Neural cell (in vitro differentiated cells): ENCODE measurements at regions not wholly inside any gene's neighbourhood (a gene's known extent, or its start where the extent isn't known, plus 50 kb on each side); places are given as distances from the start of the nearest gene placed in this dataset.
"Not testable (repeated sequence)": the region's sequence is repeated elsewhere in the genome, so short reads cannot be mapped to it uniquely, and the experiment has no call there.

ENCODE experiments used
- H2AFZ ChIP-seq: fragments of 200-600, 300-800 bp; sonication (generic), shearing (Covaris generic); 2 replicates; pipeline ENCODE4 v1.6.0; 2014; ENCODE audit warnings: low read depth, mild to moderate bottlenecking, antibody characterized with exemption, low read length, moderate library complexity
- H3F3A ChIP-seq: fragments of 200-600 bp; shearing (Covaris generic); 2 replicates; pipeline ENCODE4 v1.6.1; 2016; ENCODE audit warnings: mild to moderate bottlenecking, moderate library complexity, mixed read lengths, antibody characterized with exemption, low read length; ENCODE audit not compliant: insufficient read depth, poor library complexity, severe bottlenecking
- H3K27ac ChIP-seq: fragments of 200-600, 300-800 bp; sonication (generic), shearing (Covaris generic); 2 replicates; pipeline ENCODE4 v1.5.1; 2014; ENCODE audit warnings: mild to moderate bottlenecking, low read length, moderate library complexity
- H3K27me3 ChIP-seq: fragments of 300-800, 200-600 bp; sonication (generic), shearing (Covaris generic); 2 replicates; pipeline ENCODE4 v1.6.0; 2014; ENCODE audit warnings: mild to moderate bottlenecking, low read depth, low read length, moderate library complexity; ENCODE audit not compliant: insufficient read depth
- H3K36me3 ChIP-seq: fragments of 300-800, 200-600 bp; sonication (generic), shearing (Covaris generic); 2 replicates; pipeline ENCODE4 v1.5.1; 2014; ENCODE audit warnings: mild to moderate bottlenecking, antibody characterized with exemption, low read length, moderate library complexity; ENCODE audit not compliant: insufficient read depth
- H3K4me2 ChIP-seq: fragments of 300-800, 200-600 bp; sonication (generic), shearing (Covaris generic); 2 replicates; pipeline ENCODE4 v1.6.0; 2014; ENCODE audit warnings: mild to moderate bottlenecking, low read length
- H3K4me3 ChIP-seq: fragments of 300-800, 200-600 bp; sonication (generic), shearing (Covaris generic); 2 replicates; pipeline ENCODE4 v1.5.1; 2014; ENCODE audit warnings: mild to moderate bottlenecking, low read length, moderate library complexity
- H3K79me2 ChIP-seq: fragments of 200-600 bp; shearing (Covaris generic); replicated peaks from 2 replicates; pipeline ENCODE4 v1.6.0; 2014; ENCODE audit warnings: mild to moderate bottlenecking, low read length, moderate library complexity; ENCODE audit not compliant: insufficient read depth
- H3K9ac ChIP-seq: fragments of 300-800, 200-600 bp; sonication (generic), shearing (Covaris generic); 2 replicates; pipeline ENCODE4 v1.6.1; 2016; ENCODE audit warnings: mild to moderate bottlenecking, low read length, mixed read lengths
- H3K9me2 ChIP-seq: fragments of 200-600 bp; shearing (Covaris generic); 2 replicates; pipeline ENCODE4 v1.6.1; 2016; ENCODE audit warnings: mild to moderate bottlenecking, low read length, mixed read lengths; ENCODE audit not compliant: insufficient read depth
- H3K9me3 ChIP-seq: fragments of 200-600, 300-800 bp; sonication (generic), shearing (Covaris generic); 2 replicates; pipeline ENCODE4 v1.6.1; 2016; ENCODE audit warnings: mild to moderate bottlenecking, mixed run types, low read length, moderate library complexity, mixed read lengths
- H4K20me1 ChIP-seq: fragments of 200-600 bp; shearing (Covaris generic); 2 replicates; pipeline ENCODE4 v1.6.1; 2016; ENCODE audit warnings: mild to moderate bottlenecking, mixed run types; ENCODE audit not compliant: insufficient read depth
- EP300 ChIP-seq: fragments of 450-650 bp; conservative IDR thresholded peaks from 2 replicates; pipeline ENCODE4 v1.6.1; 2014; ENCODE audit warnings: antibody characterized with exemption, mild to moderate bottlenecking, moderate library complexity; ENCODE audit not compliant: poor library complexity, severe bottlenecking
- EZH2 ChIP-seq: fragments of 200-600, 300-800 bp; shearing (Covaris generic), sonication (generic); IDR thresholded peaks from 2 replicates; pipeline ENCODE4 v1.6.1; 2014; ENCODE audit warnings: antibody characterized with exemption, low read length, borderline replicate concordance, mild to moderate bottlenecking; ENCODE audit not compliant: insufficient read depth, poor library complexity, severe bottlenecking
- MXI1 ChIP-seq: fragments of 450-650 bp; conservative IDR thresholded peaks from 2 replicates; pipeline ENCODE4 v1.6.1; 2014; ENCODE audit warnings: antibody characterized with exemption, mild to moderate bottlenecking; ENCODE audit not compliant: poor library complexity, severe bottlenecking
- POLR2AphosphoS5 ChIP-seq: IDR thresholded peaks from 2 replicates; pipeline ENCODE4 v1.6.1; 2012
- RAD21 ChIP-seq: fragments of 450-650 bp; conservative IDR thresholded peaks from 2 replicates; pipeline ENCODE4 v1.6.1; 2014; ENCODE audit warnings: antibody characterized with exemption, mild to moderate bottlenecking, moderate library complexity
- SMC3 ChIP-seq: fragments of 450-650 bp; conservative IDR thresholded peaks from 2 replicates; pipeline ENCODE4 v1.6.1; 2014; ENCODE audit warnings: antibody characterized with exemption, mild to moderate bottlenecking, moderate library complexity; ENCODE audit not compliant: poor library complexity
- TAF1 ChIP-seq: IDR thresholded peaks from 2 replicates; pipeline ENCODE4 v1.6.1; 2012; ENCODE audit warnings: low read depth
- TF ChIP-seq, protein P1 (sequence below): IDR thresholded peaks from 2 replicates; pipeline ENCODE4 v1.6.1; 2012; ENCODE audit warnings: borderline replicate concordance
- TF ChIP-seq, protein P2 (sequence below): fragments of 450-650 bp; IDR thresholded peaks from 2 replicates; pipeline ENCODE4 v1.5.1; 2014; ENCODE audit warnings: antibody characterized with exemption, mild to moderate bottlenecking, moderate library complexity; ENCODE audit not compliant: poor library complexity, severe bottlenecking

DNA sequence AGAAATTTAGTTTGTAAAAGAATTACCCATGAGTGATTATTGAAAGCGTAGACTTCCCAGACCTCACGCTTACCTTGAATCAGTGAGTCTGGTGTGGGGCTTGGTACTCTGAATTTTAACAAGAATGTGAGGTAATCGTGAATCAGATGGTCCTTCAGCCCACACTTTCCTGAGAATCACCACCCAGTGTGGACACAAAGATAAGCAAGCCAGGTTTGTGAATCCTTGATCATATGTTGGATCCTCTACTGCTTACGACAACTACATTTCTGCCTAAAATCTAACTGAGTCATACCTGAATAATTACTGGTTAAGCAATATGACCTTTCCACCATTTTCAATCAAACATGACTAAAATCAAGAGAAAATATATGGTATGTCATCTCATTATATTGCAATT lies 589.3 kb downstream of the TFAP2A start:
- Histone ChIP-seq H3K9me2 (no peaks in the 10 kb centered on the region), H3K79me2 (no peaks in the 10 kb centered on the region), H3K36me3 (no peaks in the 10 kb centered on the region), H4K20me1 (no peaks in the 10 kb centered on the region), H3K9ac (no peak overlapping the region), H3K4me3 (no peak overlapping the region), H3K4me2 (no peak overlapping the region), H3K27me3 (no peaks in the 10 kb centered on the region), H3K9me3 (no peaks in the 10 kb centered on the region), H3K27ac (no peak overlapping the region), H3F3A (no peaks in the 10 kb centered on the region), H2AFZ (no peak overlapping the region)
- TF ChIP-seq TAF1 (no peak), EP300 (no peak), MXI1 (no peak), POLR2AphosphoS5 (no peak), SMC3 (no peak), EZH2 (no peak), RAD21 (no peak)
- TF ChIP-seq, protein P1, sequence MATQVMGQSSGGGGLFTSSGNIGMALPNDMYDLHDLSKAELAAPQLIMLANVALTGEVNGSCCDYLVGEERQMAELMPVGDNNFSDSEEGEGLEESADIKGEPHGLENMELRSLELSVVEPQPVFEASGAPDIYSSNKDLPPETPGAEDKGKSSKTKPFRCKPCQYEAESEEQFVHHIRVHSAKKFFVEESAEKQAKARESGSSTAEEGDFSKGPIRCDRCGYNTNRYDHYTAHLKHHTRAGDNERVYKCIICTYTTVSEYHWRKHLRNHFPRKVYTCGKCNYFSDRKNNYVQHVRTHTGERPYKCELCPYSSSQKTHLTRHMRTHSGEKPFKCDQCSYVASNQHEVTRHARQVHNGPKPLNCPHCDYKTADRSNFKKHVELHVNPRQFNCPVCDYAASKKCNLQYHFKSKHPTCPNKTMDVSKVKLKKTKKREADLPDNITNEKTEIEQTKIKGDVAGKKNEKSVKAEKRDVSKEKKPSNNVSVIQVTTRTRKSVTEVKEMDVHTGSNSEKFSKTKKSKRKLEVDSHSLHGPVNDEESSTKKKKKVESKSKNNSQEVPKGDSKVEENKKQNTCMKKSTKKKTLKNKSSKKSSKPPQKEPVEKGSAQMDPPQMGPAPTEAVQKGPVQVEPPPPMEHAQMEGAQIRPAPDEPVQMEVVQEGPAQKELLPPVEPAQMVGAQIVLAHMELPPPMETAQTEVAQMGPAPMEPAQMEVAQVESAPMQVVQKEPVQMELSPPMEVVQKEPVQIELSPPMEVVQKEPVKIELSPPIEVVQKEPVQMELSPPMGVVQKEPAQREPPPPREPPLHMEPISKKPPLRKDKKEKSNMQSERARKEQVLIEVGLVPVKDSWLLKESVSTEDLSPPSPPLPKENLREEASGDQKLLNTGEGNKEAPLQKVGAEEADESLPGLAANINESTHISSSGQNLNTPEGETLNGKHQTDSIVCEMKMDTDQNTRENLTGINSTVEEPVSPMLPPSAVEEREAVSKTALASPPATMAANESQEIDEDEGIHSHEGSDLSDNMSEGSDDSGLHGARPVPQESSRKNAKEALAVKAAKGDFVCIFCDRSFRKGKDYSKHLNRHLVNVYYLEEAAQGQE: no peak
- TF ChIP-seq, protein P2, sequence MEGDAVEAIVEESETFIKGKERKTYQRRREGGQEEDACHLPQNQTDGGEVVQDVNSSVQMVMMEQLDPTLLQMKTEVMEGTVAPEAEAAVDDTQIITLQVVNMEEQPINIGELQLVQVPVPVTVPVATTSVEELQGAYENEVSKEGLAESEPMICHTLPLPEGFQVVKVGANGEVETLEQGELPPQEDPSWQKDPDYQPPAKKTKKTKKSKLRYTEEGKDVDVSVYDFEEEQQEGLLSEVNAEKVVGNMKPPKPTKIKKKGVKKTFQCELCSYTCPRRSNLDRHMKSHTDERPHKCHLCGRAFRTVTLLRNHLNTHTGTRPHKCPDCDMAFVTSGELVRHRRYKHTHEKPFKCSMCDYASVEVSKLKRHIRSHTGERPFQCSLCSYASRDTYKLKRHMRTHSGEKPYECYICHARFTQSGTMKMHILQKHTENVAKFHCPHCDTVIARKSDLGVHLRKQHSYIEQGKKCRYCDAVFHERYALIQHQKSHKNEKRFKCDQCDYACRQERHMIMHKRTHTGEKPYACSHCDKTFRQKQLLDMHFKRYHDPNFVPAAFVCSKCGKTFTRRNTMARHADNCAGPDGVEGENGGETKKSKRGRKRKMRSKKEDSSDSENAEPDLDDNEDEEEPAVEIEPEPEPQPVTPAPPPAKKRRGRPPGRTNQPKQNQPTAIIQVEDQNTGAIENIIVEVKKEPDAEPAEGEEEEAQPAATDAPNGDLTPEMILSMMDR: no peak

DNA sequence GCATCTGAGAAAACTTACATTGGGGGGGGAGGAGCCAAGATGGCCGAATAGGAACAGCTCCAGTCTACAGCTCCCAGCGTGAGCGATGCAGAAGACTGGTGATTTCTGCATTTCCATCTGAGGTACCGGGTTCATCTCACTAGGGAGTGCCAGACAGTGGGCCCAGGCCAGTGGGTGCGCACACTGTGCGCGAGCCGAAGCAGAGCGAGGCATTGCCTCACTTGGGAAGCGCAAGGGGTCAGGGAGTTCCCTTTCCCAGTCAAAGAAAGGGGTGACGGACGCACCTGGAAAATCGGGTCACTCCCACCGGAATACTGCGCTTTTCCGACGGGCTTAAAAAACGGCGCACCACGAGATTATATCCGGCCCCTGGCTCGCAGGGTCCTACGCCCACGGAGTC lies 604.1 kb downstream of the TFAP2A start:
- H3F3A ChIP-seq, H2AFZ ChIP-seq, H3K9me3 ChIP-seq, H3K27me3 ChIP-seq, H3K79me2 ChIP-seq, H4K20me1 ChIP-seq, H3K9me2 ChIP-seq, H3K9ac ChIP-seq, H3K4me2 ChIP-seq, H3K36me3 ChIP-seq, H3K27ac ChIP-seq, H3K4me3 ChIP-seq: not testable (repeated sequence)

DNA sequence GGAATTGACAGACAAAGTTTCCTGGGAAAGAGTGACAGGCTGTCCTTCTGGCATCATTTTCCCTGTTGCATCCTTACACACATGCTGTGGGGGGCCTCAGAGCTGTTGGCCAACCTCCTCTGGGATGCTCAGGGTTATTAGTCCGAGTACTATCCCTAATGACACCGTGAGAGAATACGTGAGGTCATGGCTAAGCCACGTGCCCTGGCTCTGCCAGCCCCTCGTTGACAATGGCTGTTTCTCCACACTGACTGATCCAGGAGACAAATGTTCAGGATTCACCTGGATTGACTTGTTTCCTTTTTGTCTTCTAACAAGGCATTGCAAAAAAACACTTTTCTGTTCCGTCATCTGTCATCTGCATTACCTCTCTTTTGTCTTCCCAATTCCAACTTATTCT lies 604.6 kb downstream of the TFAP2A start:
- no peak overlapping the region for H2AFZ ChIP-seq

More for the DNA sequence above, 604.6 kb downstream of the TFAP2A start:
- no peaks in the 10 kb centered on the region for H3K79me2 ChIP-seq
- no peaks in the 10 kb centered on the region for H4K20me1 ChIP-seq
- H3K27ac ChIP-seq: no peak overlapping the region
- H3K27me3 ChIP-seq: no peaks in the 10 kb centered on the region
- no peak for TF ChIP-seq POLR2AphosphoS5
- no peak for TF ChIP-seq RAD21
- TF ChIP-seq, protein P1: no peak
- TF ChIP-seq, protein P2: no peak
- no peak for TF ChIP-seq MXI1
- no peak for TF ChIP-seq EZH2
- TF ChIP-seq EP300: no peak
- TF ChIP-seq SMC3: no peak
- TF ChIP-seq TAF1: no peak
- no peaks in the 10 kb centered on the region for H3K9me3 ChIP-seq
- no peak overlapping the region for H3K9ac ChIP-seq
- H3K4me3 ChIP-seq: no peak overlapping the region
- H3K36me3 ChIP-seq: no peaks in the 10 kb centered on the region
- no peaks in the 10 kb centered on the region for H3K9me2 ChIP-seq
- H3K4me2 ChIP-seq: no peak overlapping the region
- H3F3A ChIP-seq: no peaks in the 10 kb centered on the region
